Endothelial cell (in vitro differentiated cells): ENCODE measurements at regions not wholly inside any gene's neighbourhood (a gene's known extent, or its start where the extent isn't known, plus 50 kb on each side); places are given as distances from the start of the nearest gene placed in this dataset.

ENCODE experiments used
- DNase-seq: peaks from one replicate; pipeline ENCODE4 v3.0.0; 2021; ENCODE audit warnings: low spot score
- H3K27ac Mint-ChIP-seq: one replicate; pipeline ENCODE4 v1.8.0; 2021; ENCODE audit warnings: mixed read lengths, inconsistent platforms; ENCODE audit not compliant: unreplicated experiment
- H3K27me3 Mint-ChIP-seq: one replicate; pipeline ENCODE4 v1.8.0; 2021; ENCODE audit warnings: mild to moderate bottlenecking, moderate library complexity, mixed read lengths, inconsistent platforms; ENCODE audit not compliant: unreplicated experiment
- H3K36me3 Mint-ChIP-seq: one replicate; pipeline ENCODE4 v1.8.0; 2021; ENCODE audit warnings: mild to moderate bottlenecking, low read depth, mixed read lengths, inconsistent platforms; ENCODE audit not compliant: unreplicated experiment
- H3K4me1 Mint-ChIP-seq: one replicate; pipeline ENCODE4 v1.8.0; 2021; ENCODE audit warnings: mild to moderate bottlenecking, mixed read lengths, inconsistent platforms; ENCODE audit not compliant: unreplicated experiment
- H3K4me3 Mint-ChIP-seq: one replicate; pipeline ENCODE4 v1.8.0; 2021; ENCODE audit warnings: mild to moderate bottlenecking, mixed read lengths, inconsistent platforms; ENCODE audit not compliant: unreplicated experiment
- H3K9me3 Mint-ChIP-seq: one replicate; pipeline ENCODE4 v1.8.0; 2021; ENCODE audit warnings: mixed read lengths, inconsistent platforms; ENCODE audit not compliant: unreplicated experiment
- TF ChIP-seq, protein P1 (sequence below): fragments of 200-600 bp; sonication (generic); IDR thresholded peaks from one replicate; pipeline ENCODE4 v1.5.0; 2021; ENCODE audit warnings: antibody characterized with exemption; ENCODE audit not compliant: unreplicated experiment

DNA sequence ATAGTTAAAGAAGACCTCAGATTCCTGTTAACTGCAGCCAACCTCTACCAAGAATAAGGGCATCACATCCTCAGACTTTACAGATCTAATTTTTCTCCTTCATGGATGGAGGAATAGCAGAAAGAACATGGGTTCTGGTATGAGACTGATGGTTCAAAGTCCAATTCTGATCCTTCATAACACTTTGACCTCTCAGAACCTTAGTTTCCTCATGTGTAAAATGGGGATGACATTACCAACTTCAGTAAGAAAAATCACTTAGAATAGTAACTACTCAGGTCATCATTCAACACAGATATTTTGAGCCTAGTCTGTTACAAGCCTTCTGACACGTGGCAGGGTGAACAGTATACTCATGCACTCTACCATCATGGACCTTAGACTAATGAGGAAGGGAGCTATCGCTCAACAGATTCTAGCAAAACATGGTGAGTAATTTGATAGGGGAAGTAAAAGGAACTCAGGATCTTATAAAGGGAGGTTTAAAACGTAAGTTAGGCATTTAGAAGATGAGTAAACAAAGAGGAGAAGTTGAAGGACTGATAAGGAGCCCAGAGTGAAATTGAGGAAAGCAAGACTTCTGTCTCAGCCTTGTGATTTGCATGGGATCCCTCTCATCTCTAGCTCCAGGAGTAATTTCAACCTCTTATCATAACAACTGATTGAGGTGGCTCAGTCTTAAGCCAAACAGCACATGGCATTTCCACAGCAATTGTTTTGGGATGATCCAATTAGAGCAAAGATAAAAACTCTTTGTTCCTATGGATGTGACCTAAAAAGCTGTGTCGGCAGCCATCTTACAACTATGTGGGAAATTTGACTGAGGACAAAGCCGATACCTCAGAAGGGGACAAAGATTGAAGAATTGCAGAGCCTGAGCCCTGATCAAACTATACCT is 69.2 kb upstream of the TCF7L2 start:
- H3K36me3 Mint-ChIP-seq = no peaks in the 10 kb centered on the region

DNA sequence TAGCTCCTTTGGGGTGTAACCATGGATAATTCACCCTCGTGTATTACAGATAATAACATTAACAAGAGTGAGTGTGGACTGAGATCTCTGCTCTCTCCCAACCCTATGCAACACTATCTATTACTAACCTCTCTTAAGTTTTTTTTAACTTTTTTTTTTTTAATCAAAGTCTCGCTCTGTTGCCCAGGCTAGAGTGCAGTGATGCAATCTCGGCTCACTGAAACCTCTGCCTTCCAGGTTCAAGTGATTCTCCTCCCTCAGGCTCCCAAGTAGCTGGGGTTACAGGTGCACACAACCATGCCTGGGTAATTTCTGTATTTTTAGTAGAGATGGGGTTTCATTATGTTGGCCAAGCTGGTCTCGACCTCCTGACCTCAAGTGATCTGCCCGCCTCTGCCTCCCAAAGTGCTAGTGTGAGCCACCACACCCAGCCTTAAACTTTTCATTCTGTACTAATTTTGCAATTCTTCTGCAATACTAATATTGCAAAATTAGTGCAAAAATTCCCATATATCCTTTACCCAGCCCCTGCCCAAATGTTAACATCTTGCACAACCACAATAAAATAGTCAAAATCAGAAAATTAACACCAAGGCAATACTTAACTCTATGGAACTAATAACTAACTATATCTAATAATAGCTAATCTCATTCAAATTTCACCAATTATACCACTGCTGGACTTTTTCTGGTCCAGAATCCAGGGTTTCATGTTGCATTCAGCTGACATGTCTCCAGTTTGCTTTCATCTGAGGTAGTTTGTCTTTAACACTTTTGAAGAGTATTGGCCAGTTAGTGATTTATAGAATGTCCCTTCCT is 66.5 kb upstream of the TCF7L2 start:
- no peaks in the 10 kb centered on the region for H3K9me3 Mint-ChIP-seq
- TF ChIP-seq, protein P1, sequence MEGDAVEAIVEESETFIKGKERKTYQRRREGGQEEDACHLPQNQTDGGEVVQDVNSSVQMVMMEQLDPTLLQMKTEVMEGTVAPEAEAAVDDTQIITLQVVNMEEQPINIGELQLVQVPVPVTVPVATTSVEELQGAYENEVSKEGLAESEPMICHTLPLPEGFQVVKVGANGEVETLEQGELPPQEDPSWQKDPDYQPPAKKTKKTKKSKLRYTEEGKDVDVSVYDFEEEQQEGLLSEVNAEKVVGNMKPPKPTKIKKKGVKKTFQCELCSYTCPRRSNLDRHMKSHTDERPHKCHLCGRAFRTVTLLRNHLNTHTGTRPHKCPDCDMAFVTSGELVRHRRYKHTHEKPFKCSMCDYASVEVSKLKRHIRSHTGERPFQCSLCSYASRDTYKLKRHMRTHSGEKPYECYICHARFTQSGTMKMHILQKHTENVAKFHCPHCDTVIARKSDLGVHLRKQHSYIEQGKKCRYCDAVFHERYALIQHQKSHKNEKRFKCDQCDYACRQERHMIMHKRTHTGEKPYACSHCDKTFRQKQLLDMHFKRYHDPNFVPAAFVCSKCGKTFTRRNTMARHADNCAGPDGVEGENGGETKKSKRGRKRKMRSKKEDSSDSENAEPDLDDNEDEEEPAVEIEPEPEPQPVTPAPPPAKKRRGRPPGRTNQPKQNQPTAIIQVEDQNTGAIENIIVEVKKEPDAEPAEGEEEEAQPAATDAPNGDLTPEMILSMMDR = no peak
- no peaks in the 10 kb centered on the region for H3K4me1 Mint-ChIP-seq
- H3K27me3 Mint-ChIP-seq = peaks cover 3% of the 10 kb centered on the region
- no peak for DNase-seq
- no peak overlapping the region for H3K27ac Mint-ChIP-seq
- no peak overlapping the region for H3K4me3 Mint-ChIP-seq
- H3K36me3 Mint-ChIP-seq = no peaks in the 10 kb centered on the region

More for the DNA sequence above, 69.2 kb upstream of the TCF7L2 start:
- TF ChIP-seq, protein P1 = no peak
- H3K4me3 Mint-ChIP-seq = no peak overlapping the region
- H3K4me1 Mint-ChIP-seq = no peaks in the 10 kb centered on the region
- H3K27ac Mint-ChIP-seq = no peak overlapping the region
- H3K27me3 Mint-ChIP-seq = no peaks in the 10 kb centered on the region
- DNase-seq = no peak
- no peaks in the 10 kb centered on the region for H3K9me3 Mint-ChIP-seq

DNA sequence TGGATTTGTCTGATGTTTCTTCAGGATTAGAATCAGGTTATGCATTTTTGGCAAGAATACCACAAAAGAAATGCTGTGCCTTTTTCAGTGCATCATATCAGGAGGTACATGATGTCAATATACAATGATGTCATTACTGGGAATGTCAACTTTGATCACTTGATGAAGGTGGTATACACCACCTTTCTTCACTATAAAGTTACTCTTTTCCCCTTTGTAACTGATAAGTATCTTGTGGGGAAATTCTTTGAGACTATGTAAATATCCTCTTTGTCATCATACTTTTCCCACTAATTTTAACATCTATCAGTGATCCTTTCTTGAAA is 65.9 kb upstream of the TCF7L2 start:
- H3K36me3 Mint-ChIP-seq = no peaks in the 10 kb centered on the region
- H3K27ac Mint-ChIP-seq = no peak overlapping the region
- H3K4me1 Mint-ChIP-seq = no peaks in the 10 kb centered on the region
- H3K9me3 Mint-ChIP-seq = no peaks in the 10 kb centered on the region
- TF ChIP-seq, protein P1 = no peak
- DNase-seq = no peak
- no peak overlapping the region for H3K4me3 Mint-ChIP-seq
- H3K27me3 Mint-ChIP-seq = peaks cover 3% of the 10 kb centered on the region

- no peaks in the 10 kb centered on the region for H3K9me3 Mint-ChIP-seq
- no peak for DNase-seq
- H3K36me3 Mint-ChIP-seq = no peaks in the 10 kb centered on the region
Measured at GRCh38 chr10:112886463-112886862, 63.6 kb upstream of the TCF7L2 start.

More at GRCh38 chr10:112886463-112886862, 63.6 kb upstream of the TCF7L2 start:
- TF ChIP-seq, protein P1 = no peak
- Mint-ChIP-seq H3K27ac (no peak overlapping the region), H3K4me3 (no peak overlapping the region), H3K27me3 (peaks cover 3% of the 10 kb centered on the region), H3K4me1 (no peaks in the 10 kb centered on the region)
